HG02678 (cell line): ENCODE measurements at regions not wholly inside any gene's neighbourhood (a gene's known extent, or its start where the extent isn't known, plus 50 kb on each side); places are given as distances from the start of the nearest gene placed in this dataset.

Experiments used
- ATAC-seq: cut with Tn5 transposase; IDR thresholded peaks from one replicate; pipeline ENCODE4 v1.9.1; 2021; ENCODE audit warnings: mild to moderate bottlenecking, moderate library complexity; ENCODE audit not compliant: unreplicated experiment

DNA sequence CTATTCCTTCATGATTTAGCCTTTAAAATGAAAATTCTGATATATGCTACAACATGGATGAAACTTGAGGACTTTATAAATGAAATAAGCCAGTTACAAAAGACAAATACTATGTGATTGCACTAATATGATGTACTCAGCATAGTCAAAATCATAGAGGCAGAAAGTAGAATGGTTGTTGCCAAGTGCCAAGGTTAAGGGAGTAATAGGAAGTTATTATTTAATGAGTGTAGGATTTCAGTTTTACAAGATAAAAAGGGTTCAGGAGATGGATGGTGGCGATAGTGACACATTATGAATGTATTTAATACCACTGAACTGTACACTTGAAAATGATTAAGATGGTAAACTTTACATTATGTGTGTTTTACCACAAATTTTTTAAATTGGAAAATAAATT is 73.1 kb upstream of the FMN2 start:
- ATAC-seq, result no peak

GRCh38 chr1:240019524-240019923 is 72.2 kb upstream of the FMN2 start:
- ATAC-seq, result no peak

- ATAC-seq, result no peak
These were observed 70.8 kb upstream of the FMN2 start for GRCh38 chr1:240020871-240021270.

GRCh38 chr1:240021709-240022108 is 70.0 kb upstream of the FMN2 start:
- no peak for ATAC-seq

- peak; percentile 78 for ATAC-seq
These were observed 64.6 kb upstream of the FMN2 start for GRCh38 chr1:240027059-240027462.

DNA sequence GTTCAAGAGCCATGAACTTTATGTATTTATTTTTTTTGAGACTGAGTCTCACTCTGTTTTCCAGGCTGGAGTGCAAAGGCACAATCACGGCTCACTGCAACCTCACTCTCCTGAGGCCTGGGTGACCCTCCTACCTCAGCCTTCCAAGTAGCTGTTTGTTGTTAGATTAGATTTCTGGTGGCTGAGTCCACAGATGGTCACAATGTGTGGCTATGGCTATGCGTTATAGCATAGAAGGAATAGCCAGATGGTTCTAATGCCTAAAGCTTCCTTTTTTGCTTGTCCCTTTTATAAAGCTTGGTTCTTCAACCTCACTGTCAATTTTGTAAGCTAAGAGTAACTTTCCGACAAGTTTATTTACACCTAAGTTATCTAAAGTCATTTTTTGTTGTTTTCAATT is 62.3 kb upstream of the FMN2 start:
- ATAC-seq, result no peak

- ATAC-seq, result no peak
These were observed 61.4 kb upstream of the FMN2 start for GRCh38 chr1:240030236-240030635.

- no peak for ATAC-seq
These were observed 60.7 kb upstream of the FMN2 start for GRCh38 chr1:240031009-240031408.

- no peak for ATAC-seq
These were observed 60.3 kb upstream of the FMN2 start for GRCh38 chr1:240031414-240031813.

- ATAC-seq, result no peak
These were observed 58.3 kb upstream of the FMN2 start for GRCh38 chr1:240033406-240033805.

DNA sequence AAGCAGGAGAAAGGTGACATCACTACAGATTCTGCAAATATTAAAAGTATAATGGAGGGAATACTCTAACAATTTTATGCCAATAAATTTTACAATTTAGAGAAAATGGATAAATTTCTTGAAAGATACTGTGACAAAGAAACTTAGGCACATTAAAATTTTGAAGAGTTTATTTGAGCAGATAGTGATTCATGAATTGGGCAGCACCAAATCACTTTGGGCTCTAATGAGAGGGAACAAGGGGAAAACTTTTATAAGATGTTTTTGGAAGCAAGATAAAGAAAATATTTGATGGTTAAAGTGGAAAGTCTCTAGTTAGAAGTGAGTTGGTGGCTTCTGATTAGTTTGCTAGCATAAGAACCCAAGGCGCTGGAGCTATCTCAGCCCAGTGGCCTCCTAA is 55.2 kb upstream of the FMN2 start:
- no peak for ATAC-seq
